GM10266 (cell line): ENCODE measurements at regions not wholly inside any gene's neighbourhood (a gene's known extent, or its start where the extent isn't known, plus 50 kb on each side); places are given as distances from the start of the nearest gene placed in this dataset.
"Not testable (repeated sequence)": the region's sequence is repeated elsewhere in the genome, so short reads cannot be mapped to it uniquely, and the experiment has no call there.

ENCODE experiments used
- DNase-seq: peaks from one replicate; pipeline ENCODE4 v3.0.0; 2012; ENCODE audit errors: extremely low spot score
- CTCF ChIP-seq: IDR thresholded peaks from 2 replicates; pipeline ENCODE4 v1.5.1; 2012; ENCODE audit warnings: mild to moderate bottlenecking, low read depth; ENCODE audit not compliant: control insufficient read depth, insufficient read depth; ENCODE audit errors: missing control alignments

GRCh38 chr5:143592648-143593047 lies 189.2 kb upstream of the NR3C1 start:
- TF ChIP-seq CTCF, result no peak
- DNase-seq, result peak; percentile 37

GRCh38 chr5:143588933-143589662 lies 185.6 kb upstream of the NR3C1 start:
- no peak for TF ChIP-seq CTCF
- no peak for DNase-seq

- not testable (repeated sequence) for DNase-seq
These were observed 184.6 kb upstream of the NR3C1 start for GRCh38 chr5:143588121-143588520.

GRCh38 chr5:143586781-143587362 lies 183.4 kb upstream of the NR3C1 start:
- TF ChIP-seq CTCF, result no peak
- no peak for DNase-seq

- TF ChIP-seq CTCF, result no peak
- DNase-seq, result no peak
These were observed 182.5 kb upstream of the NR3C1 start for GRCh38 chr5:143585970-143586369.

GRCh38 chr5:143583409-143583808 lies 179.9 kb upstream of the NR3C1 start:
- no peak for TF ChIP-seq CTCF
- DNase-seq, result no peak

- no peak for DNase-seq
These were observed 179.4 kb upstream of the NR3C1 start for GRCh38 chr5:143582869-143583268.

More at GRCh38 chr5:143582869-143583268, 179.4 kb upstream of the NR3C1 start:
- no peak for TF ChIP-seq CTCF
